Kidney capillary endothelial cell (primary cell): ENCODE measurements at regions not wholly inside any gene's neighbourhood (a gene's known extent, or its start where the extent isn't known, plus 50 kb on each side); places are given as distances from the start of the nearest gene placed in this dataset.
"Not testable (repeated sequence)": the region's sequence is repeated elsewhere in the genome, so short reads cannot be mapped to it uniquely, and the experiment has no call there.

Experiments used
- DNase-seq: peaks from one replicate; pipeline ENCODE4 v3.0.0-alpha.2; 2018; ENCODE audit warnings: low spot score

DNA sequence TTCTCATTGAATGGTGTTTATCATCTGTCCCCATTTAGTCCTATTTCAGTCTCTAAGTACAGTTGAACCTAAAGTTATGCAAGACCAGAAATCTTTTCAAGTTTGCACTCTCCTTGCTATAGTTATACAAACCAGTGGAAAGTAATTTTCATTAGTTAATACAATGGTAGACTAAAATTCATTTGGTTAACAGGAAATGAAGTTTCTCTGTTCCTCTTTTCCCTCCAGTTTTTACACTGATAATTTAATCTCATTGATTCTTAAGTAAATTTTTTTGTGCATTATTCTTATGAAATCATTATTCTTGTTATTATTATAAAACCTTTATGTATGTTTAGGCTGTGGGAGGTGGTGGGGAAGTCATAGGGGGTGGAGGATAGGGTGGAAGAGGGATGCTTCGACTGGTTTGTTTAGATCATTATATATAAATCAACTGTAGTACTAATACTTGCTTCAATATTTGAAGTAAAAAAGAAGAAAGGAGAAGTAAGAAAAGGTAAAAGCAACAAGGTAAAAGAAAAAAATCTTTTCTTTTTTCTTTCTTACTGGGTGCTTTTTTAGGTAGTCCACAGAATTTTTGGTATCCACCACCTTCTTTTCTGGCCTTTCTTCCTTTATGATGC, 104.1 kb downstream of the GPR85 start:
- no peak for DNase-seq

DNA sequence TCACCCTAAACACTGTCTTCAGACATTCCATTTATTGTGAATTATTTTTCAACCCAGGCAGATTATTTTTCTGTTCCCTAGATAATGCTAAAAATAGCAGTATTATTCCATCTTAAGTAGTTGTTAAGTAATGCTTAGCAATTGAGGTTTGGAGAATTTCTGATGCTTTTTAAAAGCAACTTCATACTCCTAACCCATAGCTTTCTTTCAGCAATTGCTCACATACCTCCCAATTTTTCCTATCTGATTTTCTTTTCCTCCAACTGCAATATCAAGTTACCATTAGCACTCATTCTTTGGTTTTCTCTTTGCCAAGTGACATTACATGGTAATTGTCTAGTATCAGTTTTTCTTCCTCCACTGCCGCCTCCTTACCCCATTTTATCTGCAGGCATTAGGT, 104.7 kb downstream of the GPR85 start:
- no peak for DNase-seq

DNA sequence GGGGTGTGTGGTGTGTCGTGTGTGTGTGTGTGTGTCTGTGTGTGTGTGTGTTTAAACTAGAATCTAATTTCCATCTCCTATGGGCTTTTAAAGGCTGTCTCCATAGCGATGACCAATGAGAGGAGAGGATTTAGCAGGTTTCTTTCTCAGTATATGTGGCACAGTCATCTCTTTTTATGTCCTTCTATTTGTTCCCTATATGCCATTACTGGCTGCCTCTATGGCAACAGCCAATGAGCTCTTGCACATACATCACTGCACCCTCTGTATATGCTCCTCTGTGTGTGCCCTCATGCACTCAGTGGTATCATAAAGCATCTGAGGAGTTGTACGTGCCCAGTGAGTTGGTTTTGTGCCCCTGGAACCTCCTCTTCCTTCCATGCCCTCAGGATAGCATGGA, 107.6 kb downstream of the GPR85 start:
- DNase-seq, result not testable (repeated sequence)

DNA sequence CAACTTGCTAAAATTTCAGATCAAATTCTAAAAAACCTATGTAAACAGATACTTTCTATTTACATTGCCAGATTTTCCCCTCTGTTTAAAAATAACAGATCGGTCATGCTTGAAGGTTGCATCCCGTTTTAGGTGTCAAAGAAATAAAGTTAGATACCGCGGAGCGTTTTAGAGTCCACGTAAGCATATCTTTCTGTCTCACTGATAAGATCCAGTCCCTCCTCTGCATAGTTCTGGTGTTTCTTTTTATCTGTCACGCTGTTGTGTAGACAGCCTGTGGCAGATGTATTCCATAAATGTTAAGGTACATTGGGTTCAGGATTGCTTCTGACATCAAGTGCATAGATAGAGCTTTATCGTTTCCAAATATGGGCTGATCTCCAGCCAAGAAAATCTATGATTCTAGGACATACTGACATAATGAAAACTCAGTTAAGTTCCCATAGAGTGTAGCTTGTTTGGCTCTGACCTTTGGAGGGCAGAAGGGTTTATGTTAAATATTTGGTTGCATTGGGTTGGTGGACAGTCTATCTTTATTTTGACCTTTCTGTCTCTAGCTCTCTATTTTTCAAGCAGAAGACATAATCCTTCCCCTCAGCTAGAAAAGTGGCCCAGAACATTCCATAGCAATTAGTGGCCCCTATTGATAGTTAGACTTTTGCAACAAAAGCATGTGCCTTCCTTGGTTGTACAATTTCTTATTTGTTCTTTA, 109.2 kb downstream of the GPR85 start:
- DNase-seq, result not testable (repeated sequence)

DNA sequence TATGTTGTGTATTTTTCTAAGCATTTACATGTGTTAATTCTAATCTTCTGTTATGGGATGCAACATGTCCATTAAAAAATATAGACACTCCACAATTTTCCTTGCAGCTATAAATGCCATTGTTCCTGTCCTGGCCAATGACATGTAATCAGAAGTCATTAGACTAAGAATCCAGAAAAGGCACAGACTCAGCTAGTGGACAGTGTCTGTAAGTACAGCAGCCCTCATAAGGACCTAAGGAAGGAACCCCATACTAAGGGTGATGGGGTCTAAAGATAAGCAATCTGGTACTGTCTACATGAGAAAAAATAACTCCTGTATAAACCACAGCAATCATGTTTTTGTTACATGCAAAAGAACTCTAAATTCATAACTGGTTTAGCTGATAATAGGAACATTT, 115.9 kb downstream of the GPR85 start:
- no peak for DNase-seq

DNA sequence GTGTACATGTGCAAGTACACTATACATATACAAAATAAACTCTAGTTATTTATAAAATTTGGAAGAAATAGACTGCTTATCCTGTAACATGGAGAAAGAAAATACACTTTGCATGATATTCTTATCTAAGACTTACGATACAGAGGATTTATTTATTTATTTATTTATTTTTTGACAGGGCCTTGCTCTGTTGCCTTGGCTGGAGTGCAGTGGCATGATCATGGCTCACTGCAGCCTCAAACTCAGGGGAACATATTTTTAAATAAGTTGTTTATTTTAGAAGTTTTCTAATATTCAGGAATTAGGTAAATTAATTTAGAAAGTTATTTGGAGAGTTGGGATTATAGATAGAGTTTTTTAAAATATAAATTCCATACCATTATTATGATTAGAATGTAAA, 116.7 kb downstream of the GPR85 start:
- no peak for DNase-seq

DNA sequence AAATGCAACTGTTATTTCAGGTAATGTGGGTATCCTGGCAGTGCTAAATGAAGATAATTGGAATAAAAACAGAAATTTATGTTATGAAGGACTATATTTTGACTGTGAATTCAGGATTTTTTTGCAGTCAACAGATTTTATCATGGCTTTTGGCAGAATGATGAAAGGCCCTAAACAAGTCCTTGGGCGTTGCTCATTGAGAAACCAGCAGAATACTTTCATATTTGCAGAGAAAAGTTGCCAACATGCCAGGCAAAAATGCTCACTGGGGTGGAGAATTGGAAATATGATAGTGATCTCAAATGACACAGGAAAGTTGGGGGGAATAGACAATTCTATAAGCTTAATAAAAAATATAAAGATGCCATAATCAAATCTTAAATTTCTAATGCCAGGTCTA, 121.1 kb downstream of the GPR85 start:
- no peak for DNase-seq

DNA sequence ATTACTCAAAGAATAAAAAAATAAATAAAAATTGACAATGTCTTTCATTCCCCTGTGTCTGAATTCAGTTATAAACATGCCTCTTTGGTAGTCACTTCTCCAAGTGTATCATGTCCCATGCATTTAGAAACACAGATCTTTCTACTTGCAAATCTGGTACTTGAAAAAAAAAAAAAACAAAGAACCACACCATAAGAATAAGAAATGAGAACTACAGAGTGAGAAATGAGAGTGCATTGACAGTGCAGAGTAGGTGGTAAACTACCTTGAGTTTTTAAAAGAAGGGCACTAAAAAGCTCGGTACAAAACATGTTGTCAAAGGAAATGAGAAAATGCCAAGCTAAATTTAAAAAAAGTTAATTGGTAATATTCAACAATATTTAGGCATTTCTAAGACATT, 123.0 kb downstream of the GPR85 start:
- DNase-seq, result no peak

DNA sequence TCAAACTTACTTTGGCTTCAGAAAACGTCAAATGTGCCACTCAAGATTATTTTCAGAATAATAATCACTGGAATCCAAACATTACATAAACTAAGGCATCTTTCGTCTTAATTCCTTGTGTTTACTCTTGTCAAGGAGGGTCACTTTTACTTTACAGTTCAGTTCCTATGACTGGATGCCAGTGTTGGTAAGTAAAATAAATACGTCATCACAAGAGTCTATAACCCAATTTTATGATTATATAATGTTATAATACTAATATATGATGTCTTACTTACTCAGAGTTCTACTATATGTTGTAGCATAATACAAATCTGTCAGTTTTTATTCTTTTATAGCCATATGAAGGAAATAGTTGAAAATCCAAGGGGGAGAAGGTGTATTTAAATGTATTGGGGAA, 123.8 kb downstream of the GPR85 start:
- no peak for DNase-seq

DNA sequence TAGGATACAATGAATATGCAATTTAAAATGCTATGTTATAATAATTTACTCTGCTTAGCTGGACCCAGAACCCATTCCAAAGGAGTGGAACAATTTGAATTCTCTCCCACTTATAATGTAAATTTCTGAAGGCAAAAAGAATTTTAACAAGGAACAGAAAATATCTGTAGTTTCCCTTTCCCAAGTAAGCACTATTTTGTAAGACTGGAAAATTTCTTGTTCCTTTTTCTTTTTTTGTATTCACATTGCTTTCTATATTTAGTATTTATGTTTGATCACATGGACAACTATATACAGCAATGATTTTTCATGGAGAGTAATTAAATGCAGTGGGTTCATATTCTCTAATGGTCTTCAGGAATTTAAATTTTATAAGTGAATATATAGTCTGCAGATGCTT, 127.4 kb downstream of the GPR85 start:
- DNase-seq, result no peak

DNA sequence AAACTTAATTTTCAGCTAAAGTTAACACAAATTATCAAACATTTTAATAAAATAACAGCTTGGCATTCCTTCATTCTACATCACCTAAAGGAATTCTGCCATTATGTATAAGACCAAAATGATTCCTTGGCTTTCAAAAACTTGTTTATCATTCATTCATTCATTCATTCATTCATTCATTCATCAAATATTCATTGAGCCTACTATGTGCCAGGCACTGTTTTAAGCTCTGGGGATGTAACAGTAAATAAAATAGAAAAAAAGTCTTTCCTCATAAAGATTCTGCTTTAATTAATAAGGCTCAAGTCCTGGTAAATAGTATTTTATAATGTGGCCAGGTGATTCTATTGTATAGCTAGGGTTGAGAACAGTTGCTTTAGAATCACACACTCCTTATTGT, 127.9 kb downstream of the GPR85 start:
- no peak for DNase-seq

DNA sequence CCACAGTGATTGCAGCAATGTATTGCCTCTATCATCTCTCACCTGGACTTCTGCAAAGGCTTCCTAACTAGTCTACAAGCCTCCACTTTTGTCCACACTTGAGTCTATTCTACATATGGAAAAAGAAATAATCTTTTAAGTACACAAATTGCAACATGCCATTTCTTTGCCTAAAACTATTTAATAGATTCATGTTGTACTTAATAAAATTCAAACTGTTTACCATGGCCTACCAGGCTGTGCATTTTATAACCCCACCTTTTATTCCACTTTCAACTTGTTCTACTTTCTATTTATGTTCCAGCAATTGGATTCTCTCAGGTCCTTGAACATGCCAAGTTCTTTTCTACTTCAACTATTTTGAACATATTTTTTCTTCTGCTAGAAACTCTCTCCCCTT, 128.7 kb downstream of the GPR85 start:
- DNase-seq, result no peak

DNA sequence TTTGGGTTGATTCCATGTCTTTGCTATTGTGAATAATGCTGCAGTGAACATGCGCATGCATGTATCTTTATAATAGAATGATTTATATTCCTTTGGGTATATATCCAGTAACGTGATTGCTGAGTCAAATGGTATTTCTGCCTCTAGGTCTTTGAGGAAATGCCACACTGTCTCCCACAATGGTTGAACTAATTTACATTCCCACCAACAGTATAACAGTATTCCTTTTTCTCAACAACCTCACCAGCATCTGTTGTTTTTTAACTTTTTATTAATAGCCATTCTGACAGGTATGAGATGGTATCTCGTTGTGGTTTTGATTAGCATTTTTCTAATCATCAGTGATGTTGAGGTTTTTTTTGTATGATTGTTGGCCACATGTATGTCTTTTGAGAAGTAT, 133.6 kb downstream of the GPR85 start:
- not testable (repeated sequence) for DNase-seq

DNA sequence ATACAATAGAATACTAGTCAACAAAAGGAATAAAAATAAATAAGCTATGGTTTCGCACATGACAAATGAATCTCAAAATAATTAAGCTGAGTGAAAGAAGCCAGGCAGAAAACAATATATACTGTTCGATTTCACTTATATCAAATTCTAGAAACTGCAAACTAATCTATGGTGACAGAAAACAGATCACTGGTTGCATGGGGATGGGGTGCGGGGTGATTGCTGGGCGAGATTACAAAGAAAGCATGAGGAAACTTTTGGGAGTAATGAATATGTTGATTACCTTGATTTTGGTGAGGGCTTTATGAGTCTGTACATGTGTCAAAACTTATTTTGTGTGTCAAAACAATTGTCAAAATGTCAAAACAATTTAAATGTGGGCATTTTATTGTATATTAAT, 135.6 kb downstream of the GPR85 start:
- no peak for DNase-seq

DNA sequence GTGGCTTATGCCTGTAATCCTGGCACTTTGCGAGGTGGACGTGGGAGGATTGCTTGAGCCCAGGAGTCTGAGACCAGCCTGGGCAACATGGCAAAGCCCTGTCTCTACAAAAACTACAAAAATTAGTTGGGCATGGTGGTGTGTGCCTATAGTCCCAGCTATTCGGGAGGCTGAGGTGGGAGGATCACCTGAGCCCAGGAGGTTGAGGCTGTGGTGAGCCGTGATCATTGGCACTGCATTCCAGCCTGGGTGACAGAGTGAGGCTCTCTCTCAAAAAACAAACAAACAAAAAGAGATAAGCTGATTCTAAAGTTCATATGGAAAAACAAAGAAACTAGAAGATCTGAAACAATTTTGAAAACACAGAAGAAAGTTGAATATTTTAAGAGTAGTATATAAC, 136.9 kb downstream of the GPR85 start:
- DNase-seq, result not testable (repeated sequence)

DNA sequence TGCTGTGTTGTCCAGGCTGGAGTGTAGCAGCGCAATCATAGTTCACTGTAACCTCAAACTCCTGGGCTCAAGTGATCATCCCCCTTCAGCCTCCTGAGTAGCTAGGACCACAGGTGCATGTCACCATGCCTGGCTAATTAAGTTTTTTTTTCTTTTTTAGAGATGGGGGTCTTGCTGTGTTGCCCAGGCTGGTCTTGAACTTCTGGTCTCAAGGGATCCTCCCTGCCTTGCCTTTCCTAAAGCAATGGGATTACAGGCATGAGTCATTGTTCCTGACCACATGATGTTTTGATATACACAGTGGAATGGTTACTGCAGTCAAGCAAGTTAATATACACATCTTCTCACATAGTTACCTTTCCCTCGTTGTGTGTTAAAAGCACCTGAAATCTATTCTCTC, 140.3 kb downstream of the GPR85 start:
- DNase-seq, result no peak

DNA sequence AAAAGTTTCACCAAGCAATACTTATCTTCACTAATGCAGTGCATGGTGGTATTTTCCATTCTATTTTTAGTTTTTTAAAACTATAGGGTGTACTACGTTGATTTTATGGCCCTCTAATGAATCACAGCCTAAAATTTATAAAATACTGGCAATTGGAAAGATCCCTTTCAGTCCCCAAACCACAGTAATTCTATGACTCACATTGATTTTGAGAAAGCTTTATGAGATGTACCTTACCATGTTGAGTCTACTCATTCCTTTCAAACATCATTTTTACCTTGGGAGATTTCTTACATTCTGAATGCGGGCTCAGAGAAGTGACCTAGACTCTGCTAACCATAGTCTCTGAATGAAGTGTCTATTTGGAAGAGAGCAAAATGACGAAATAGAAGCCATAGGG, 141.6 kb downstream of the GPR85 start:
- no peak for DNase-seq

DNA sequence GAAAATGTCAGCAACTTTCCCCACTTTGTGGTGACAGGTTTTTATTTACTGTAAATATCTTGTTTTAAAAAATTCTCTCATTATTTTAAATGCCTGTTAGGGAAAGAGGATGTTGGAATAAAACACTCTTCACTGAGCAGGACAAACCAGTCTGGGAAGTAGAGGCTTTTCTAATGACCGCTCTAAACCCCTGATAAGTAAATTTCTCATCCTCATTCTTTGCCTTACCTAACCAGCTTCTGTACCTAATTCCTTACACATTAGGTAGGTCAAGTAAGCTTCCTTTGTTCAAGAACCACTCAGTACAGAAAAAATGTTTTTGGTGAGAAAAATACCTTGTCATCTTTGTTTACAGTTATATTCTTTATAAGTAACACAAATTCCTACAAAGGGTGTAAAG, 143.6 kb downstream of the GPR85 start:
- DNase-seq, result no peak

DNA sequence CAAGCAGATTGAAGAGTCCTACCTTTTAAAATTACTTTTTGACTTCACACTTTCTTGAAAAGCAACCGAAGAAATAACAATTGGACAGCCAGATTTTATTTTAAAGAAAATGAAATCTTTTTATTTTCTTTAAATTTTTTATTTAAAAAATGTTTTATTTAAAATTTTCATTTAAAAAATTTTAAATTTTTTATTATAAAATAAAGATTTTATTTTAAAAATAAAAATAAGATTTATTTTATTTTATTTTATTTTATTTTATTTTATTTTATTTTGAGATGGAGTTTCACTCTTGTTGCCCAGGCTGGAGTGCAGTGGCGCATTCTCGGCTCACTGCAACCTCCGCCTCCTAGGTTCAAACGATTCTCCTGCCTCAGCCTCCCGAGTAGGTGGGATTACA, 144.5 kb downstream of the GPR85 start:
- DNase-seq, result not testable (repeated sequence)

DNA sequence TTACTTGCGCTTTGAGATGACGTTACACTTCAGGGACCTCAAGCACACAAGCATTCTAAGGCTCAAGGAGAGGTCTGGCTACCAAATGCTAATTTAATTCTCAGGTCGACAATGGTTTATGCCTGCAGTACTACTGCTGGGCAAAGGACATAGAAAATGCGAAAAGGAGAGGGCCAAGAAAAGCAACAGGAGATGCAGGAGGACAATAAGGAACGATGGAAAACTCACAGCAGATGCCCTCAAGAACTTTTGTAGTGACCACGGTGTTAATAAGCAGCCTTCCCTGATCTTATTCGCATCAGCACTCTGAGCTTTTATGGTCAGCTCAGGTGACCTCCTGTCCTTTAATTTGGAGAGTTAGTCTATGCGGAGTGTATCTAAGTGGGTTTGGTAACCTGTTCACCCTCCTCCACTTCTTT, 146.3 kb downstream of the GPR85 start:
- DNase-seq, result no peak

DNA sequence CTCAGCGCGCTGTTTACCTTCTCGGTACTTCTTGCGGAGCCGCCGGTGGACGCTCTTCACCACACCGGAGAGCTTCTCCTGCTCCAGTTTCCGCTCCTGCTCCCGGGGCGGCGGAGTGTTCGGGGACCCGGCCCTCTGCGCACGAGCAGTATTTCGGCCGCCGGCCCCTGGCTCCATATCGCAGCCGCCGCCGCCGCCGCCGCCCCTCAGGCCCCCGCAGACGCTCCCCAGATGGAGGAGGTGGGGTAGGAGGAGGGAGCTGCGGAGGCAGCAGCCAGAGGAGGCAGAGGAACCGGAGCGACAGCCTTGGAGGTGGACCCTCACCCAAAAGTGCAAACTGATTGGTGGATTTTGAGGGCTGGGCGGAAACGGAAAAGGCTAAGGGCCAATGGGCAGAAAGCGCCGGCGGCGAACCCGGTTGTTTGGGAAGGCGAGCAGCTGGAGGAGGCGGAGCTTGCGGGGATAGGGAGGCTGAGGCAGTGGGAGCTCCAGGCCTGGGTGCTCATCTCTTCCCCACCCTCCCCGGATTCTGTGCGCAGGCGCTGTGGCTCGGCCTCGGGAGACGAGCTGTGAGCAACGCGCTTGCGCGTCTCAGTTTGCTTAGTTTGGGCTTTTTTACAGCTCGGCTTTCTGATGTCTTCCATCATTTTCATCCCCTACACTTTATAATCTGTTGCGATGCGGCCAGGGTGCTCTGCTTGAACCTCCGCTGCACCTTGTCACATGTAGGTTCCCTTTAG, 146.9 kb downstream of the GPR85 start:
- DNase-seq, result peak; percentile 98

DNA sequence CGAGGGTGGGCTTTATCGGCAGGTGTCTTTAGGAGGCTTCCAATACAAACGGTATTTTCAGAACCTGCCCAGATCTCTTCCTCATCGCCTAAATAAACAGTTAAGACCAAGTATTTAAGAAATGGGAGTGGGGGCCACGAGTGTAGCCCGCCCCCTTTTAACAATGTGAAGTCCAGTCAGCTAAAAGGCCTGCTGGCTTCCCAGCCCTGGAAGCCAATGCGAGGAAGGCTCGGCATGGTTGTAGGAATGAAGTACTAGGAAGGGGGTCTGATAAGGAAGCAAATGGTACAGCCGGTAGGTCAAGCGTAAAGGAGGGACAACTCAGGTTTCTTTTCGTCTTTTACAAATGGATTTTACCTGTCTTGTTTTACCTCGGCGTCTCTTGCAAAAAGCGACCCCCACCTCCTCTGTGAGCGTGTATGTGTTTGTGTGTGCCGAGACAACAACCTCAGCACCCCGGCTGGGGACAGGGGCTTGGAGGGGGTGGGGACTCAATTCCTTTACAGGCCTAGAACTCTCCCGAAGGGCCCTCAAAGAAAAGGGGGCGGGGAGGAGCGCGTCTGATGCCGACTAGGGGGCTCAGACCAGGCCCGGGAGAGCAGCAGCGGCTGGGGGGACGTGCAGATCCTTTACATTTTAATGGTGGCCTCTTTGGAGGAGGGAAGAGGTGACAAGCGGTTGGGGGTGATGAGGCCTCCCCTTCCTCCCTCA, 147.6 kb downstream of the GPR85 start:
- DNase-seq, result peak; percentile 7
